Type B pancreatic cell (in vitro differentiated cells): ENCODE measurements at regions not wholly inside any gene's neighbourhood (a gene's known extent, or its start where the extent isn't known, plus 50 kb on each side); places are given as distances from the start of the nearest gene placed in this dataset.

Experiments
- DNase-seq: peaks from one replicate; pipeline ENCODE4 v3.0.0; 2021; ENCODE audit warnings: mixed read lengths; ENCODE audit not compliant: unreplicated experiment; ENCODE audit errors: extremely low spot score
- H3K27ac Mint-ChIP-seq: 2 replicates; pipeline ENCODE4 v1.8.0; 2021; ENCODE audit warnings: mild to moderate bottlenecking, mixed read lengths
- H3K27me3 Mint-ChIP-seq: 2 replicates; pipeline ENCODE4 v1.8.0; 2021; ENCODE audit warnings: mixed read lengths
- H3K36me3 Mint-ChIP-seq: 2 replicates; pipeline ENCODE4 v1.8.0; 2021; ENCODE audit warnings: mixed read lengths
- H3K4me1 Mint-ChIP-seq: one replicate; pipeline ENCODE4 v1.8.0; 2021; ENCODE audit warnings: mixed read lengths; ENCODE audit not compliant: unreplicated experiment
- H3K4me3 Mint-ChIP-seq: 2 replicates; pipeline ENCODE4 v1.8.0; 2021; ENCODE audit warnings: mild to moderate bottlenecking, mixed read lengths
- H3K9me3 Mint-ChIP-seq: 2 replicates; pipeline ENCODE4 v1.8.0; 2021; ENCODE audit warnings: mixed read lengths
- TF ChIP-seq, protein P1 (sequence below): fragments of 200-600 bp; sonication (generic); conservative IDR thresholded peaks from 2 replicates; pipeline ENCODE4 v1.5.0; 2021; ENCODE audit warnings: antibody characterized with exemption, mild to moderate bottlenecking

DNA sequence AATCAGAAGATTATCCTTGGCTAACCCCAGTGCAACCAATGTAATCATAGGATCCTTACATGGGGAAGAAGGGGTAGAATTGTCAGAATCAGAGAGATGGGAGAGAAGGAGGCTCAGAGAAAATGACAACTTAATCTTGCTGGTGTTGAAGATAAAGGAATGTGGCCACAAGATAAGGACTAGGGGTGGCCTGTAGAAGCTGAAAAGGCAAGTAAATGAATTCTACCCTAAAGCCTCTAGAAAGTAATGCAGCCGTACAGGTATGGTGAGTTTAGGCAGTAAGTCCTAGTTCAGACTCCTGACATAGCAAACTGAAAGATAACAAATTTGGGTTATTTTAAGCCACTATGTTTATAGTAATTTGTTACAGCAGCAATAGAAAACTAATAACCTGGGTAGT is 718.5 kb downstream of the SLITRK6 start:
- Mint-ChIP-seq H3K27ac (peak overlapping the region; percentile 50), H3K9me3 (no peaks in the 10 kb centered on the region), H3K4me1 (peaks cover 11% of the 10 kb centered on the region), H3K27me3 (no peaks in the 10 kb centered on the region), H3K4me3 (peak overlapping the region; percentile 10), H3K36me3 (no peaks in the 10 kb centered on the region)
- TF ChIP-seq, protein P1, sequence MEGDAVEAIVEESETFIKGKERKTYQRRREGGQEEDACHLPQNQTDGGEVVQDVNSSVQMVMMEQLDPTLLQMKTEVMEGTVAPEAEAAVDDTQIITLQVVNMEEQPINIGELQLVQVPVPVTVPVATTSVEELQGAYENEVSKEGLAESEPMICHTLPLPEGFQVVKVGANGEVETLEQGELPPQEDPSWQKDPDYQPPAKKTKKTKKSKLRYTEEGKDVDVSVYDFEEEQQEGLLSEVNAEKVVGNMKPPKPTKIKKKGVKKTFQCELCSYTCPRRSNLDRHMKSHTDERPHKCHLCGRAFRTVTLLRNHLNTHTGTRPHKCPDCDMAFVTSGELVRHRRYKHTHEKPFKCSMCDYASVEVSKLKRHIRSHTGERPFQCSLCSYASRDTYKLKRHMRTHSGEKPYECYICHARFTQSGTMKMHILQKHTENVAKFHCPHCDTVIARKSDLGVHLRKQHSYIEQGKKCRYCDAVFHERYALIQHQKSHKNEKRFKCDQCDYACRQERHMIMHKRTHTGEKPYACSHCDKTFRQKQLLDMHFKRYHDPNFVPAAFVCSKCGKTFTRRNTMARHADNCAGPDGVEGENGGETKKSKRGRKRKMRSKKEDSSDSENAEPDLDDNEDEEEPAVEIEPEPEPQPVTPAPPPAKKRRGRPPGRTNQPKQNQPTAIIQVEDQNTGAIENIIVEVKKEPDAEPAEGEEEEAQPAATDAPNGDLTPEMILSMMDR, result no peak
- no peak for DNase-seq

DNA sequence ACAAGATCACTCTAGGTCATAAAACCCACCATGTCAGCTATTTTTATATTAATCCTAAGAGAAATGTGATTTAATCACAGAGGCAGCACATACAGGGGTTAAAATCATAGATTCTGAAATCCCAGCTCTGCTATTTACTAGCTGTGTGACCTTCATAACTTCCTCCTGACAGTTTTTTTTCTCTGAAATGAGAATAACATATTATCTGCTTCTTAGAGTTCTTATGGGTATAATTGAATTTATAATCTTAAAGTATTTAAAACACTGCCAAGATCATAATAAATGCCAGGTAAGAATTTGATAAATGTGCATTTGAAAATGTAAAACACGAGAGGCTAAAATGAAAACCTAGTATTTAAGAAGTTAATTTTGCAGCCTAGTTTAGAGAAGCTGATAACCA is 722.9 kb downstream of the SLITRK6 start:
- no peak for DNase-seq
- H3K4me3 Mint-ChIP-seq, result no peak overlapping the region
- no peaks in the 10 kb centered on the region for H3K36me3 Mint-ChIP-seq

DNA sequence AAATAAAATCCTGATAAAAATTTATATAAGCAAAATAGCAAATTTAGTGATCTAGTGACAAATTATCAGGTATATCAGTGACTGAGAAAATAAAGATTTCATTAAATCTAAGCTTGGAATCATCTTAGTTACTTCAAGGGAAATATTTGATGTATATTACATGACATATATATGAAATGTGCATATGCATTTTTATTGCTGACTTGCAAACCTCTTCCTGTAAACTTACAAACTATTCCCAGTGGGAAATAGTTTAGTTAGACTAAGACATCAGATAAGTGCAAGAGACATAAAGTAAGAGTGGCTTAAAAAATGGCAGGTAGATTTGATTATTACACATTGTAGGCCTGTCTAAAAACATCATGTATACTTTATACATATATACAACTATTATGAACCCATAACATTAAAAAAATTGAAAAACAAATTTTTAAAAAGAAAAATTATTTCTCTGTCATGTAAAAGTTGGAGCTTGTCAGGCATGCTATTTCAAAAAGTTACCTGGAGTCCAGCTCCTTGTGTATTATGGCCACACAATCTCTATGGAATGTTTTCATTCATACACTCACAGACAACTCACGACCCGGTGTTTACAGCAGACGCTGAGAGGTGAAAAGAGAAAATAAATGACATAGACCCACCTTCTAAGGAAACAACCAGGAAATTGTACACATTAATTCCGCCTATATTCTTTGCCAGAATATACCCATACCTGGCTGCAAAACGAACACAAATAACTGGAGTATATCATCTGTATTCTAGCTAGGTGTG is 724.5 kb downstream of the SLITRK6 start:
- TF ChIP-seq, protein P1, result no peak
- DNase-seq, result no peak
- H3K27ac Mint-ChIP-seq, result no peak overlapping the region
- H3K27me3 Mint-ChIP-seq, result no peaks in the 10 kb centered on the region
- H3K4me3 Mint-ChIP-seq, result no peak overlapping the region
- H3K36me3 Mint-ChIP-seq, result no peaks in the 10 kb centered on the region
- peaks cover 9% of the 10 kb centered on the region for H3K9me3 Mint-ChIP-seq
- H3K4me1 Mint-ChIP-seq, result peaks cover 10% of the 10 kb centered on the region

More for the DNA sequence above, 722.9 kb downstream of the SLITRK6 start:
- Mint-ChIP-seq H3K9me3 (peaks cover 5% of the 10 kb centered on the region), H3K4me1 (peaks cover 17% of the 10 kb centered on the region), H3K27me3 (no peaks in the 10 kb centered on the region), H3K27ac (no peak overlapping the region)
- TF ChIP-seq, protein P1, result no peak

DNA sequence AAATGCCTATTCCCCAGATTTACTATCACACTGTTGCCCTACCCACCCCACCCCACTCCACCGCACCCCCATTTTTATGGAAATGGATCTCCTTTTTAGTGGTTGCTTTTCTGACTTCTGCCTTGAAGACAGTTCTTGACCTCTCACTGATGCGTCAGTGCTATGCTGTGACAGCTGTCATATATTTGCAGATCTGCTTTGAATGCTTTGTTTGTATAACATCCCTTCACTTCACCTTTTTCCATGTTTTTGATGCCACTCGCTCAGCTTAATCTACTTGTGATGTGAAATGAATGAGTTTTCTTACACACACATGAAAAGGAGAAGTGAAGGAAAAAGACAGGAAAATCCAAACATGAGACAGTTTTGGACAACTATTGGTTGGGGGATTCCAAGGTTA is 731.0 kb downstream of the SLITRK6 start:
- Mint-ChIP-seq H3K9me3 (peaks cover 9% of the 10 kb centered on the region), H3K4me3 (no peak overlapping the region), H3K27ac (no peak overlapping the region), H3K36me3 (no peaks in the 10 kb centered on the region), H3K4me1 (peaks cover 10% of the 10 kb centered on the region), H3K27me3 (no peaks in the 10 kb centered on the region)
- TF ChIP-seq, protein P1, result no peak
- DNase-seq, result no peak

DNA sequence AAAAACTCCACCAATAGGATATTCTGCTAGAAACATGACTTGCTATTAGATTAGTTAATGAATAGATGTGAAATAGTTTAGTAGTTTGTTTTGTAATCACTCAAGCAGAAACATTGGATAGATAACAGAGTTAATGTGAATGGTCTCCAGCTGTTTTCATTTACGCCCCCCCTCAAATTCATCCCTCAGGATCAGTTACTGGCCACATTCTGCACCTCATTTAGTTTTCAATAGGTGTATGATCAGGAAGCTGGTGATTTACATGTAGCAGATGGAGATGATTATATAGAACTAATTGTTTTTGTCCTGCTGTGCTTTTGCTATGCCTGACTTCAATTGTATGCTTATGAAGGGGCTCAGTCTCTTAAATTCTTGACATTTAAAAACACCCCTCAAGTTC is 759.0 kb downstream of the SLITRK6 start:
- Mint-ChIP-seq H3K9me3 (peaks cover 9% of the 10 kb centered on the region), H3K27ac (no peak overlapping the region), H3K4me3 (no peak overlapping the region), H3K27me3 (no peaks in the 10 kb centered on the region), H3K36me3 (no peaks in the 10 kb centered on the region), H3K4me1 (no peaks in the 10 kb centered on the region)
- DNase-seq, result no peak
- TF ChIP-seq, protein P1, result no peak
